ENCODE measurements at regions not wholly inside any gene's neighbourhood (a gene's known extent, or its start where the extent isn't known, plus 50 kb on each side); places are given as distances from the start of the nearest gene placed in this dataset.
"Not testable (repeated sequence)": the region's sequence is repeated elsewhere in the genome, so short reads cannot be mapped to it uniquely, and the experiment has no call there.

DNA sequence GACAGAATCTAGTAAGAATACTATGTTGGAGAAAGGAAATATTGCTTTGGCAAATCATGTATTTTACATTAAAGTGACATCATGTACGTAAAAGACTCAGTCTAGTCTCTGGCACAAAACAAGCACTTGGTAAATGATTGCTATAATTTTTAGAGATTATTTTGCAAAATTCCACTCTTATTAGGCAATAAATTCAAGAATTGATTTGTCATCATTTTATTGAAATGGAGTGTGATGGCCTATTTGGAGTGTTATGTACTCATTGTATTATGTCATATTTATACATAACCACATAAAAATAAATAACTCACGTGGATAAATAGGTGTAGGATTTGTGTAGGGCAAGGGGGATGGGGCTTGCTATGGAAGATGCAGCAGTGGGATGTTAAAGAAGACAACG, 70.0 kb upstream of the FYN start:
- no peaks in the 10 kb centered on the region for H3K27me3 ChIP-seq
- H3K4me3 ChIP-seq, result no peak overlapping the region
- H3K9ac ChIP-seq (ENCODE audit: low read depth in 2 of 2, low read length in 2 of 2), result no peak overlapping the region
- no peak for DNase-seq
- no peak for TF ChIP-seq CTCF (IDR thresholded peaks at IDR 0.05)
- no peaks in the 10 kb centered on the region for H3K4me1 ChIP-seq
- intact Hi-C loops (cut with DNase I), result no loop called here
- no peaks in the 10 kb centered on the region for H3K9me3 ChIP-seq
- H3K36me3 ChIP-seq, result no peaks in the 10 kb centered on the region
- no peak overlapping the region for H3K27ac ChIP-seq

DNA sequence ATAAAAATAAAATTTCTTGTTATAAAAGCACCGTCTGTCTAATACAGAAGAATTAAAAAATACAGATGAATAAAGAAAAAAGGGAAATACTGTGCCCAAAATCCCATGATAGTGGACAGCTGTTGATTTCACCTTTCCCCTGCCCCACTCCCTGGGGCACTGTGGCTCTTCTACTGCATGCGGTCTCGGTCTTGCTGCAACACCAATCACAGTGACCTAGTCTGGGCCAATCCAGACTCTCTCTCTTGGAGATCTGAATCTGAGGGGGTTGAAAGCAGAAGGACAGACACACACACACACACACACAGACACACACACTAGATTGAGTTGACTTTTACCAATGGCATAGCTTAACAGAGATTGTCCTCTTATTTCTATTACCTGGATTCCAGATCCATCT, 70.5 kb upstream of the FYN start:
- no peak for DNase-seq
- H3K27ac ChIP-seq, result no peak overlapping the region
- intact Hi-C loops (cut with DNase I), result no loop called here

DNA sequence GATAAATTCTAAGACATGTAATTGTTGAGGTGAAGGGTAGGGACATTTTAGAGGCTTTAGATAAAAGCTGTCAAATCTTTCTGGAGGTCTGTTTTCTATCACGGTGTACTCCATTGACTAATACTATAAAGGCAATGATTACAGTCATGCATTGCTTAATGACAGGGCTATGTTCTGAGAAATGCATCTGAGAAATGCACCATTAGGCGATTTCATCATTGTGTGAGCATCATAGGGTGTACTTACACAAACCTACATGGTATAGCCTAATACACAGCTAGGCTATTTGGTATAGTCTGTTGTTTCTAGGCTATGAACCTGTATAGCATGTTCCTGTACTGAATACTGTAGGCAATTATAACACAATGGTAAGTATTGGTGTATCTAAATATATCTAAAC, 71.3 kb upstream of the FYN start:
- H3K4me3 ChIP-seq, result no peak overlapping the region
- intact Hi-C loops (cut with DNase I), result no loop called here

More for the DNA sequence above, 70.5 kb upstream of the FYN start:
- no peak overlapping the region for H3K9ac ChIP-seq (ENCODE audit: low read depth in 2 of 2, low read length in 2 of 2)
- H3K36me3 ChIP-seq, result no peaks in the 10 kb centered on the region
- no peaks in the 10 kb centered on the region for H3K9me3 ChIP-seq
- TF ChIP-seq CTCF (IDR thresholded peaks at IDR 0.05), result no peak
- no peak overlapping the region for H3K4me3 ChIP-seq
- H3K4me1 ChIP-seq, result no peaks in the 10 kb centered on the region
- H3K27me3 ChIP-seq, result no peaks in the 10 kb centered on the region

DNA sequence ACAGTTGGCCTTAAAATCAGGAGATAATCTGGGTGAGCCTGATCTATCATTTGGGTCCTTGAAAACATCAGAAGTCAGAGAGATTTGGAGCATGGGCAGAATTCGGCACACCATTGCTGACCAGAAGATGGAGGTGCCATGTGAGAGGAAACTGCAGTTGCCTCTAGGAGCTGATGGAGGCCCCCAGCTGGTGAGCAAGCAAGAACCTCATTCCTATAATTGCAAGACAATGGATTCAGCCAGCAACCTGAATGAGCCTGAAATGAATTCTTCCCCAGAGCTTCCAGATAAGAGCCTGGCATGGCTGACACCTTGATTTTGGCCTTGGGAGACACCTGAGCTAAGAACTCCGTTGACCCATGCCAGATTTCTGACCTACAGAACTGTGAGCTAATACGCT, 76.3 kb upstream of the FYN start:
- TF ChIP-seq CTCF (IDR thresholded peaks at IDR 0.05), result no peak
- no peak overlapping the region for H3K4me3 ChIP-seq
- no peaks in the 10 kb centered on the region for H3K36me3 ChIP-seq
- H3K9ac ChIP-seq (ENCODE audit: low read depth in 2 of 2, low read length in 2 of 2), result no peak overlapping the region
- intact Hi-C loops (cut with DNase I), result no loop called here
- no peaks in the 10 kb centered on the region for H3K27me3 ChIP-seq
- DNase-seq, result no peak
- no peak overlapping the region for H3K27ac ChIP-seq
- no peaks in the 10 kb centered on the region for H3K4me1 ChIP-seq
- no peaks in the 10 kb centered on the region for H3K9me3 ChIP-seq

More for the DNA sequence above, 71.3 kb upstream of the FYN start:
- no peaks in the 10 kb centered on the region for H3K9me3 ChIP-seq
- no peaks in the 10 kb centered on the region for H3K36me3 ChIP-seq
- no peak overlapping the region for H3K27ac ChIP-seq
- H3K9ac ChIP-seq (ENCODE audit: low read depth in 2 of 2, low read length in 2 of 2), result no peak overlapping the region
- H3K4me1 ChIP-seq, result no peaks in the 10 kb centered on the region
- no peak for TF ChIP-seq CTCF (IDR thresholded peaks at IDR 0.05)
- DNase-seq, result no peak
- no peaks in the 10 kb centered on the region for H3K27me3 ChIP-seq

- H3K27ac ChIP-seq; H3K9ac ChIP-seq (ENCODE audit: low read depth in 2 of 2, low read length in 2 of 2); H3K4me1 ChIP-seq; intact Hi-C loops (cut with DNase I); DNase-seq; H3K9me3 ChIP-seq; H3K27me3 ChIP-seq; H3K36me3 ChIP-seq; H3K4me3 ChIP-seq: not testable (repeated sequence)
These were observed 76.7 kb upstream of the FYN start for GRCh38 chr6:111949984-111950383.

DNA sequence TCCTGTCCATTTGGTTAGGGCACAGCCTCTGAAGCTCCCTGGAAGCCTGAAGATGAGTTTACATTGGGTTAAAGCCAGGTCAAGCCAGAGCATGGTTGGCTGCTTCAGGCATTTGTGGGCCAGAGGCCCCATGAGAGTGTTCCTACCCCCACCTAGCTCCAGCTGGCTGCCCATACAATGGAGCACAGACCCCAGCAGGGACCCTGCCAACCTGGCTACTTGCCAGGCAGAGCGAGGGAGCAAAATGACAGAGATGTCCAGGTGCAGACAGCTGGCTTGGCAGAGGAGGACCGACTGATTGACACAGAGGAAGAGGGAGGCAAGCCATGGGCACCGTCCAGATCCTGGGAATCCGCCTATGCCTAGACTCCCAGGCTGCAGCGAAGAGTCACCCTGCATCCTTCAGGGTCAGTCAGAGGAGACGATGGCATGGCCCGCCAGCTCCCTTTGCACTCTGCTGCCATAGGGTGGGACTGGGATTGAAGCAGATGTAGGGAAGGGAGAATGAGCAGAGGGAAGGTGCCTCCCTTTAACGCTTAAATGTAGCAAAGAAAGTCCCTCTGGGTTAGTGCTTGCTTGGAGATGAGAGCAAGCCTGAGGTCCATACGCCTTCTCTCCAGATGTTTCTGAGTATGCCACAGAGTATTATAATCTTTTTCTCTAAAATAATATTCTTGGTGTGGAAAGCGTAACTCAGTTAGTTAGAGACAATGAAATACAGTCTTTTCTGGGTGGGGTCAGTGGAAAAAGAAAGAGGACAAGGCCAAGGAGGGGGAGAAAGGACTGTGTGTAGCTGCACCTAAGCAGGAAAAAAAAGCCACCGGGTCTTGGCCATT, 77.6 kb upstream of the FYN start:
- Histone ChIP-seq H3K36me3 (no peaks in the 10 kb centered on the region), H3K27me3 (no peaks in the 10 kb centered on the region), H3K27ac (no peak overlapping the region), H3K9me3 (no peaks in the 10 kb centered on the region), H3K4me3 (no peak overlapping the region), H3K9ac (ENCODE audit: low read depth in 2 of 2, low read length in 2 of 2) (no peak overlapping the region), H3K4me1 (no peaks in the 10 kb centered on the region)
- TF ChIP-seq CTCF (IDR thresholded peaks at IDR 0.05), result no peak
- intact Hi-C loops (cut with DNase I), result no loop called here
- DNase-seq, result no peak

Data from colonic mucosa (tissue), 4 donors.